ENCODE measurements at regions not wholly inside any gene's neighbourhood (a gene's known extent, or its start where the extent isn't known, plus 50 kb on each side); places are given as distances from the start of the nearest gene placed in this dataset.
"Not testable (repeated sequence)": the region's sequence is repeated elsewhere in the genome, so short reads cannot be mapped to it uniquely, and the experiment has no call there.

- no peak for DNase-seq (ENCODE audit: low read depth)
These were observed 94.7 kb upstream of the SRD5A3 start for GRCh38 chr4:55251342-55251741.

GRCh38 chr4:55251896-55252295, 94.1 kb upstream of the SRD5A3 start:
- no peak for DNase-seq (ENCODE audit: low read depth)

DNA sequence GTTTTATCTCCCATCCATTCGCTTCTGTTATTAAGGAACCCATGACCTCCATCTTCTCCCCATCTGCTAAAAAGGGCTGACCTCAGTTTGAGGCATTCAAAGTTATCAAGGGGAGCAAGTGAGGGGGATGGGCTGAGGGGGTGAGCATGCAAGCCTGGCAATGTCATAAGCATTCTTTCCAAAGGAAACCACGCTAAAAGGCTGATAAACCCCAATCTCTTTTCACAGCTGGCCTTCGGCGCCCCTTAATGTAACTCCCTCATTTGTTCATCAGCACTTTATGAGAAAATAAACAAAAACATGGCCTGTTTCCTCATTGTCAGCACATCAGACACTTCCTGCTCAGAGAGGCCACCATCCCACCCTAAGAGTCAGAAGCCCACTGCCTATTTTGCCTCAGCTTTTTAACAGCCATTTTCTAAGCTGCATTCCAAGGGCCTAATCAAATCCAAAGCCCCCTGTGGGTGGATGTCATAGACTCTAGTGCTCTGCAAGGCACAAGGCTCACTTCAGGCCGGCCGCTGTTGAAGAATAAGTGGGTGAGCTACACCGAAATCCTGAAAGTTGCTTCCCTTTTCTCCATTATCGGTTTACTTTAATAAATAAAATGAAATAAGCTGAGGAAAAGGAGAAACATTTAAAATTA, 92.0 kb upstream of the SRD5A3 start:
- DNase-seq (ENCODE audit: low read depth) = no peak

GRCh38 chr4:55255179-55255578, 90.9 kb upstream of the SRD5A3 start:
- DNase-seq (ENCODE audit: low read depth) = no peak

DNA sequence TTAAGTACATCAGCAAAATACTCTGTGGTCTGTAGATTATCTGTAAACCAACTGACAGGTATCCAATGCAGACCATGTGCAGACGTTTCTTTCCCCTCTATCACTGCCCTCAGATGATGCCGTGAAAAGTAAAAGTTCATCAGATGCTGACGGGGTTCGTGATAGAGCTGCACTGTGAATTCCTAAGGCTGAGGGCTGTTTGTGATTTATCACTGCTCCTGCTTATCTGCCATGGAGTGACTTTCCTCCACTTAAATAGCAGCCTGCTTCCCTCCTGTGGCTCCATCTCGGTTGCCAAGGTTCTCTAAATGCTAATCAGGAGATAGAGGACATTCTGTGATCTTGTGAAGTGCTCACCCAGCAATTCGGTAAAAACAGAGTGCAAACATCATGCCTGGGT, 89.3 kb upstream of the SRD5A3 start:
- no peak for DNase-seq (ENCODE audit: low read depth)

- no peak for DNase-seq (ENCODE audit: low read depth)
These were observed 87.7 kb upstream of the SRD5A3 start for GRCh38 chr4:55258152-55258865.

- DNase-seq (ENCODE audit: low read depth) = no peak
These were observed 86.7 kb upstream of the SRD5A3 start for GRCh38 chr4:55259294-55259693.

- DNase-seq (ENCODE audit: low read depth) = no peak
These were observed 76.6 kb upstream of the SRD5A3 start for GRCh38 chr4:55269470-55269869.

- DNase-seq (ENCODE audit: low read depth) = no peak
These were observed 76.0 kb upstream of the SRD5A3 start for GRCh38 chr4:55269995-55270394.

GRCh38 chr4:55270481-55270880, 75.6 kb upstream of the SRD5A3 start:
- DNase-seq (ENCODE audit: low read depth) = no peak

- no peak for DNase-seq (ENCODE audit: low read depth)
These were observed 73.9 kb upstream of the SRD5A3 start for GRCh38 chr4:55272102-55272501.

GRCh38 chr4:55272589-55272988, 73.5 kb upstream of the SRD5A3 start:
- no peak for DNase-seq (ENCODE audit: low read depth)

- DNase-seq (ENCODE audit: low read depth) = no peak
These were observed 69.0 kb upstream of the SRD5A3 start for GRCh38 chr4:55277011-55277410.

DNA sequence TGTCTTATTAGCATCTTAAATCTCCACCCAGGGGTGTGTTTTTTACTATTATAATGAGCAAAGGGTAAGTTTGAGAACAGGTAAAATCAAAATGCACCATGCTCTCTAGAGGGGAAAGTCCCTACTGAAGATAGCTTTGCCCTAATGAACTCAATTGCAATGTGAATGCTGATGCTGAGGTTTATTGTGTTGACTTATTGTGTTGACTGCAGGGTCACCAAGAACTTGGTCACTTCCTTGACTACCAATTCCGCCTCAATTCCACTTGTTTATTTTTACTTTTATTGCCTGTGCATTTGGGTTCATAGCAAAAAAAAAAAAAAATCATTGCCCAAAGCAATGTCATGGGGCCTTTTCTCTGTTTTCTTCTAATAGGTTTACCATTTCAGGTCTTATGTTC, 67.7 kb upstream of the SRD5A3 start:
- no peak for DNase-seq (ENCODE audit: low read depth)

- DNase-seq (ENCODE audit: low read depth) = not testable (repeated sequence)
These were observed 65.6 kb upstream of the SRD5A3 start for GRCh38 chr4:55280474-55280873.

- DNase-seq (ENCODE audit: low read depth) = not testable (repeated sequence)
These were observed 64.8 kb upstream of the SRD5A3 start for GRCh38 chr4:55281118-55281683.

DNA sequence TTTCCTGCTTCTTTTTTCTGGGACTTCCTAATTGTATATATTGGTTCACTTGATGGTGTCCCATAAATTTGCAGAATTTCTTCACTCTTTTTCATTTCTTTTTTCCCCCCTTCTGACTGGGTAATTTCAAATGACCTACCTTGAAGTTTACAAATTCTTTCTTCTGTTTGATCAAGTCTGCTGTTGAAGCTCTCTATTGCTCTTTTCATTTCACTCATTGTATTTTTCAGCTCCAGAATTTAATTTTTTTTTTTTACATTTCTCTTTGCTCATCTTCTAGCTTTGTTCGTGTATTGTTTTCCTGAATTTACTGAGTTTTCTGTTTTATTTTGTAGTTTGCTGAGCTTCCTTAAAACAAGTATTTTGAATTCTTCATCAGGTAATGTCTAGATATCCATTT, 61.7 kb upstream of the SRD5A3 start:
- no peak for DNase-seq (ENCODE audit: low read depth)

GRCh38 chr4:55291227-55291640, 54.8 kb upstream of the SRD5A3 start:
- DNase-seq (ENCODE audit: low read depth) = no peak

GRCh38 chr4:55296096-55296495, 49.9 kb upstream of the SRD5A3 start:
- no peak for DNase-seq (ENCODE audit: low read depth)
